Esophagus muscularis mucosa (tissue), 4 donors: ENCODE measurements at regions not wholly inside any gene's neighbourhood (a gene's known extent, or its start where the extent isn't known, plus 50 kb on each side); places are given as distances from the start of the nearest gene placed in this dataset.

Experiments
- DNase-seq: peaks from one replicate; pipeline ENCODE4 v3.0.0-alpha.2; 2017; ENCODE audit errors: extremely low spot score
- H3K27ac ChIP-seq, 4 donors: fragments of 200-600 bp; sonication (generic); replicated peaks in 1 of 4; 1 replicate in 3 of 4; 2 replicates in 1 of 4; pipeline ENCODE4 v1.5.1; 2016 to 2019; ENCODE audit warnings: mild to moderate bottlenecking in 1 of 4
- H3K27me3 ChIP-seq, 4 donors: fragments of 200-600 bp; sonication (generic); one replicate each; pipeline versions ENCODE4 v1.5.1 to v1.6.0; 2016 to 2019
- H3K36me3 ChIP-seq, 4 donors: fragments of 200-600 bp; sonication (generic); one replicate each; pipeline ENCODE4 v1.5.1; 2016 to 2019
- H3K4me1 ChIP-seq, 4 donors: fragments of 200-600 bp; sonication (generic); one replicate each; pipeline ENCODE4 v1.5.1; 2016 to 2019
- H3K4me3 ChIP-seq, 4 donors: fragments of 200-600 bp; sonication (generic); 1 replicate in 2 of 4; 2 replicates in 2 of 4; pipeline ENCODE4 v1.5.1; 2016 to 2019; ENCODE audit warnings: mild to moderate bottlenecking in 4 of 4, moderate library complexity in 1 of 4
- H3K9me3 ChIP-seq, 4 donors: fragments of 200-600 bp; sonication (generic); 1 replicate in 3 of 4; 2 replicates in 1 of 4; pipeline ENCODE4 v1.5.1; 2016 to 2019
- EP300 ChIP-seq: sonication (generic); formaldehyde crosslinking; IDR thresholded peaks from one replicate; pipeline ENCODE4 v1.6.1; 2017; ENCODE audit warnings: antibody characterized with exemption
- POLR2A ChIP-seq: fragments of 450-650 bp; IDR thresholded peaks from one replicate; pipeline ENCODE4 v1.6.1; 2017; ENCODE audit warnings: antibody characterized with exemption, moderate library complexity, mild to moderate bottlenecking, low read depth
- POLR2AphosphoS5 ChIP-seq, 2 donors: sonication (generic); formaldehyde crosslinking; IDR thresholded peaks; one replicate each; pipeline ENCODE4 v1.6.1; 2017; ENCODE audit warnings: antibody characterized with exemption in 2 of 2
- WGBS: methylation state at CpG from one replicate; pipeline ENCODE4 v1.1.5; 2018; 5-methylcytosine and 5-hydroxymethylcytosine counted together
- intact Hi-C: fragments of 100-400 bp; cut with DNase I; formaldehyde crosslinking; loops from one replicate; pipeline ENCODE4 v1.15.1; 2023
- TF ChIP-seq, protein P1 (sequence below), 3 experiments: fragments of 200-600 bp in 2 of 3; fragments of 450-650 bp in 1 of 3; sonication (generic) in 2 of 3; IDR thresholded peaks; one replicate each; pipeline ENCODE4 v1.5.1; 2017 to 2019; ENCODE audit warnings: antibody characterized with exemption in 3 of 3, mild to moderate bottlenecking in 2 of 3, moderate library complexity in 1 of 3

GRCh38 chr4:125985856-125986255 is 671.1 kb downstream of the FAT4 start:
- TF ChIP-seq POLR2AphosphoS5 (IDR thresholded peaks at IDR 0.05) (no peak), POLR2A (no peak), EP300 (no peak)
- TF ChIP-seq, protein P1, sequence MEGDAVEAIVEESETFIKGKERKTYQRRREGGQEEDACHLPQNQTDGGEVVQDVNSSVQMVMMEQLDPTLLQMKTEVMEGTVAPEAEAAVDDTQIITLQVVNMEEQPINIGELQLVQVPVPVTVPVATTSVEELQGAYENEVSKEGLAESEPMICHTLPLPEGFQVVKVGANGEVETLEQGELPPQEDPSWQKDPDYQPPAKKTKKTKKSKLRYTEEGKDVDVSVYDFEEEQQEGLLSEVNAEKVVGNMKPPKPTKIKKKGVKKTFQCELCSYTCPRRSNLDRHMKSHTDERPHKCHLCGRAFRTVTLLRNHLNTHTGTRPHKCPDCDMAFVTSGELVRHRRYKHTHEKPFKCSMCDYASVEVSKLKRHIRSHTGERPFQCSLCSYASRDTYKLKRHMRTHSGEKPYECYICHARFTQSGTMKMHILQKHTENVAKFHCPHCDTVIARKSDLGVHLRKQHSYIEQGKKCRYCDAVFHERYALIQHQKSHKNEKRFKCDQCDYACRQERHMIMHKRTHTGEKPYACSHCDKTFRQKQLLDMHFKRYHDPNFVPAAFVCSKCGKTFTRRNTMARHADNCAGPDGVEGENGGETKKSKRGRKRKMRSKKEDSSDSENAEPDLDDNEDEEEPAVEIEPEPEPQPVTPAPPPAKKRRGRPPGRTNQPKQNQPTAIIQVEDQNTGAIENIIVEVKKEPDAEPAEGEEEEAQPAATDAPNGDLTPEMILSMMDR (IDR thresholded peaks at IDR 0.05), result no peak
- no peaks in the 10 kb centered on the region for H3K4me1 ChIP-seq
- no peaks in the 10 kb centered on the region for H3K27me3 ChIP-seq
- H3K27ac ChIP-seq, result no peak overlapping the region
- H3K4me3 ChIP-seq, result no peak overlapping the region
- H3K9me3 ChIP-seq, result no peaks in the 10 kb centered on the region
- 70% methylated on average over 3 of the region's 3 CpGs for WGBS
- intact Hi-C loops, result no loop called here
- no peaks in the 10 kb centered on the region for H3K36me3 ChIP-seq
- no peak for DNase-seq

GRCh38 chr4:125986307-125986706 is 671.6 kb downstream of the FAT4 start:
- Histone ChIP-seq H3K27ac (no peak overlapping the region), H3K36me3 (no peaks in the 10 kb centered on the region), H3K4me1 (no peaks in the 10 kb centered on the region), H3K27me3 (no peaks in the 10 kb centered on the region), H3K4me3 (no peak overlapping the region), H3K9me3 (no peaks in the 10 kb centered on the region)
- intact Hi-C loops, result no loop called here
- 93% methylated on average over 7 of the region's 7 CpGs for WGBS
- TF ChIP-seq, protein P1 (IDR thresholded peaks at IDR 0.05), result no peak
- TF ChIP-seq POLR2A (no peak), POLR2AphosphoS5 (IDR thresholded peaks at IDR 0.05) (no peak), EP300 (no peak)
- DNase-seq, result no peak

GRCh38 chr4:125988464-125988863 is 673.7 kb downstream of the FAT4 start:
- intact Hi-C loops, result no loop called here
- Histone ChIP-seq H3K4me1 (peaks cover 0 to 8% (median 3%) of the 10 kb centered on the region in 4 donors), H3K27me3 (no peaks in the 10 kb centered on the region), H3K27ac (no peak overlapping the region), H3K9me3 (no peaks in the 10 kb centered on the region), H3K36me3 (no peaks in the 10 kb centered on the region), H3K4me3 (no peak overlapping the region)
- TF ChIP-seq EP300, result no peak
- TF ChIP-seq, protein P1 (IDR thresholded peaks at IDR 0.05), result no peak
- TF ChIP-seq POLR2A, result no peak
- TF ChIP-seq POLR2AphosphoS5 (IDR thresholded peaks at IDR 0.05), result no peak
- DNase-seq, result no peak
- WGBS, result 95% methylated on average over 1 of the region's 1 CpG

DNA sequence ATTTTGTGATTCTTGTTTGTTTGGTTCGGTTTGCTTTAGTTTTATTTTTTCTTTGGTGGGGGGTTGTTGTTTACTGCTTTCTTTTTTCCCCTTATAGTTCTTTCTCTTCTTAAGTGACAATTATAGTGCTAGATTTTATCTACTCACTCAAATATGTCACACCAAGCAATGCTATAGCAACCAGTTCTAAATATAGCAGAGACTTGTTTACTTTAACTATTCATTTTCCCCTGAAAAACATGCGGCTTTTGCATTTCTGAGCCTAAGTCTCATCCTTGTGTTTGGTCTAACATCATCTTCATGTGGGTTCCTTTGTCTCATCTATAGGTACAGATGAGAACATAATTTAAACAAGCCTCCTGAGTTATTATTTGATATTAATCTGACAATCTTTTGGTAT is 676.6 kb downstream of the FAT4 start:
- no peaks in the 10 kb centered on the region for H3K36me3 ChIP-seq
- no peak overlapping the region for H3K4me3 ChIP-seq
- intact Hi-C loops, result no loop called here
- TF ChIP-seq, protein P1 (IDR thresholded peaks at IDR 0.05), result no peak
- TF ChIP-seq POLR2AphosphoS5 (IDR thresholded peaks at IDR 0.05), result no peak
- no peak for TF ChIP-seq EP300
- TF ChIP-seq POLR2A, result no peak
- no peak for DNase-seq
- no peaks in the 10 kb centered on the region for H3K27me3 ChIP-seq
- peaks cover 0 to 20% (median 12%) of the 10 kb centered on the region in 4 donors for H3K4me1 ChIP-seq
- WGBS, result 38% methylated on average over 2 of the region's 2 CpGs
- no peak overlapping the region for H3K27ac ChIP-seq
- H3K9me3 ChIP-seq, result no peaks in the 10 kb centered on the region

DNA sequence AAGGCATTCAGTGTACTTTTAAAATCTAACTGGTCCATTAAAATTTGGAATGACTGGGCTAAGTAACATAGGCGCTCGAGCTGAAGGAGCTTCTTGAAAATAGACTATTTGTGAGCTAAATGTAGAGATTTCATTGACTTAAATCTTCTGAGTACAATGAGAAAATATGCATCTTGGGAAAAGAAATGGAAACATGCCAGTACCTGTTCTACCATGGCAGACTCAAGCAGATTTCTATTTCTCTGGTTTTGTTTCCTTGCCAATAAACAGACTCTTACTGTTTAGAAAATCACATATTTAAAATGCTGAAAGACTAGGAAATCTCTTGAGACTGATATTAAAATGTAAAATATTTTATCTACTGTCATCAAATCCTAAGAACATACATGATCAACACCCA is 678.1 kb downstream of the FAT4 start:
- no peaks in the 10 kb centered on the region for H3K9me3 ChIP-seq
- WGBS, result 87% methylated on average over 2 of the region's 2 CpGs
- peaks cover 0 to 20% (median 12%) of the 10 kb centered on the region in 4 donors for H3K4me1 ChIP-seq
- TF ChIP-seq, protein P1 (IDR thresholded peaks at IDR 0.05), result no peak
- TF ChIP-seq POLR2A (no peak), POLR2AphosphoS5 (IDR thresholded peaks at IDR 0.05) (no peak), EP300 (no peak)
- no peaks in the 10 kb centered on the region for H3K36me3 ChIP-seq
- no peak overlapping the region for H3K27ac ChIP-seq
- H3K27me3 ChIP-seq, result no peaks in the 10 kb centered on the region
- no peak for DNase-seq
- no peak overlapping the region for H3K4me3 ChIP-seq
- intact Hi-C loops, result no loop called here
